ENCODE measurements at regions not wholly inside any gene's neighbourhood (a gene's known extent, or its start where the extent isn't known, plus 50 kb on each side); places are given as distances from the start of the nearest gene placed in this dataset.
A peak's percentile ranks its signal among the peaks of the same experiment; 100 is the strongest.

DNA sequence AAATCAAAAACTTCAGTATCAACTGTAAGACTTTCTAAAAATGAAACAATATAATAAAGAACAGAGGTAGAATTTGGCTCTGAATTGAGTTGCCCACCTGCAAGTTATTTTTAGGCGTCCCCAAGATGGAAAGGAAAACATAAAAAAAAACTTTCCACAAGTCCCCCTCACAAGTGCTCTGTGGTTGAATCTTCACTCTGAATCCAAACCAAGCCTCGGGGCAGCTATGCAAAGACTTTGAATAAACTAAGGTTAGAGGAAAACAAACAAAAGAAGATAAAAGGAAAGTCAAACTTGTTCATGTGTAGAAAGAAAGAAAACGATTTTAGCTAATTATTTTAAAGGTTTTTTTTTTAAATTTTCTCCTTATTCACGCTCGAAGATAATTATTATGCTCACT, 372.4 kb upstream of the SLIT2 start:
- DNase-seq, result no peak

- DNase-seq, result no peak
Observed at GRCh38 chr4:19857991-19858390, 393.7 kb upstream of the SLIT2 start.

GRCh38 chr4:19857380-19857779, 394.3 kb upstream of the SLIT2 start:
- no peak for DNase-seq

GRCh38 chr4:19850909-19851308, 400.8 kb upstream of the SLIT2 start:
- DNase-seq, result no peak

DNA sequence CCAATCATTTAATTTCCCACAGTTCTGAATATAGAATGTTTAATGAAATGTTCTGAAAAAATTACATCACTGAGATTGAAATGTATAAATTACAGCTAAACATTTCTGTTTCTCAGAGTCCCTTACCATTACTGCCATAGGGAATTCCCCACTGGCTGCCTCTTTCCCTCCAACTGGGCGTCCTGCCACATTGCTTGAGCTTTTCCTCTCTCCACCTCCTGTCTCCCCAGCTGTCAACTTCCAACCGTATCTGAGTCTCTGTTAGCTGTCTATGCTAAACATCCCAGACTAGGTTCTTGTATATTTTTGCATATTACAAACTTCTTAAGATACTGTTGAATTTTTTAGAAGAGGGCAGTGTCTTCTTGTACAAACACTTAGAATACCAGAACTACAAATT, 407.3 kb upstream of the SLIT2 start:
- no peak for DNase-seq

DNA sequence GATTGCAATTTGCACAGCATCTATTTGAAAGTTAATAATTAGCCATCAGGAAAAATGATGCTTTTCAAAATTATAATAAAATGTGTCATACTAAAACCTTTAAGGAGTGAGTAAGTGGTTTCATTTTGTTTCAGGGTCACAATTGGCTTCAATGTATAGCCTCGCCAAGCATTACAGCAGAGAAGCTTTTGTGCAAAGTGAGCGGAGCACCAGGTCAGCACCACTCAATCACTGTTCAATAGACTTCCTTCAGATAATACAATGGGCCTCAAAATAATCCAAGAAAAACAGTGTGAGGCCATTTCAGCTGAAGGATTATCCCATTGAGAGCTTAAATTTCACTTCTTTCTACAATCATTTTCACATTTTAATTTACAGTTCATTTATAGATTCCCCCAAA, 409.2 kb upstream of the SLIT2 start:
- no peak for DNase-seq

DNA sequence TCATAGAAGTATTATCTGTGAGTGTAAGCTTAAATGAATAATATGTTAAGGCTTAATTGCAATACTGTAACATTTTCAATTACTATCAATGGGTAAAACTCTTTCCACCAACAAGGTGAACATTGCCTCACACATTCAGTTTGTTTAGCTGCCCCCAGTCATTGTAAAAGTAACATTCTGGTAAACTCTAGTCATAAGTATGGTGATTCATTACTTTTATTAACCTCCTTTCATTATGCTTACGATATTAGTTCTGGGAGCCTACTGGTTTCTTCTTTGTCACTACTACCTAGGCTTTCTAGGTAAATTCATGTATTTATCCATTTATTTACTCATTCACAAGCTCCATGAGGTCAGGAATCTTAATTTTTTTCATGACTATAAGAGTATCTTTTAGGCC, 412.8 kb upstream of the SLIT2 start:
- no peak for DNase-seq

DNA sequence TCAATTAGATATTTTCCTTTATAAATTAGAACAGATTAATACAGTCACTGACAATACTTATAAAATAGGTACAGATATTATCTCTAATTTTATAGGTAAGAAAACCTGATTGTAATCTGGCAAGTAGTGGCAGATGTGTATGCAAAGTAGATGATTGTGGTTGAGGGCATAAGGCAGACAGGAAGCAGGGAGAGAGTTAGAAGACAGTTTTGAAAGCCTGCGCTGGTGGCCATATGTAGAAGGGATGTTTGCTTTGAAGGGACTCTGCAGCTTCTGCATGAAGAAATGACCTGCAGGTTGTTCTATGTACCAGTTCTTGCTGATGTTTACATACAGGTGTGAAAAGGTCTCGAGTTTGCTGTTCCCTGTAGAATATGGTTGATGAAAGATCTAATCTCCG, 416.3 kb upstream of the SLIT2 start:
- DNase-seq, result no peak

DNA sequence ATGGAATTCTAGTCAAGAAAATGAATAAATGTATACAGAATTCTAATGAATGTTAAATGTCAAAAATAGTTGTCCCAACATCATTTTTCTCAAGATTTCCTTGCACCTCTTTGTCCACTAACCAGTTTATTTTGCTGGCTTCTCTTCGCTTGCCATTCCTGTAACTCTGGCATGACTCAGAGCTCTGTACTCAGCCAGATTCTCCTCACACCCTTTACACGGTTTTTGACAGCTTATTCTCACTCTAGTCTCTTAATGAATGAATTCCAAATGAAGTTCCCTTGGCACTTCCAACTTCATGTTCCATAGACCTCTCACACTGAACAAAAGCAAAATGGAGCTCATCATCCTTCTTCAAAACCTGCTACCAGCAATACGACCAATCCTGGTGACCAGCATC, 419.3 kb upstream of the SLIT2 start:
- DNase-seq, result no peak

DNA sequence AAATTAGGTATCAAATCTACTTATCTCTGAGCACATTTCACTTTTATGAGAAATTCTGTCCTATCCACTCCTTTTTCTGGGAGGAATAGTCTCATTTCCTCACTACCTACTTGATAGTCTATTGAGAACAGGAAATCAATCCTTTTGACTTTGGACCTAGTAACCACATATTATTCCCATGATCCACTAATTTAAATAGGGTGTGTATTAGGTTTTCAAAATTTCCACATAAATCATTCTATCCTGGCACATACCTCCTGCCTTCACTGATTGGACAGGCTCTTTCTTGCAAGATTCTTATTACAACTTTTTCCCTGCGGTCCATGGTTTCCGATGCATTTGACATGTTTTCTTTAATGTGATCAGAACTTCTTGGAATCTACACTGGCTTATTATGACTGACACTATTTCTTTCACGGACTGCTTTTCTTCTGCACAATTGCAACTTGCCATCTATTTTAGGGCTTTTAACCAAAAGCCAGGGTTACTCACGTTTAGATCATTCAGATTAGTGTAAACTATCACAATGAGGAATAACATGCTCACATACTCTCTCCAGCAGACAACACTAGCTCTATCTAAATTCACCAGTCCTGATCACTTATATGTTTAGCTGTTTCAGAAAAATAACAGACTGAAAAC, 419.9 kb upstream of the SLIT2 start:
- no peak for DNase-seq

DNA sequence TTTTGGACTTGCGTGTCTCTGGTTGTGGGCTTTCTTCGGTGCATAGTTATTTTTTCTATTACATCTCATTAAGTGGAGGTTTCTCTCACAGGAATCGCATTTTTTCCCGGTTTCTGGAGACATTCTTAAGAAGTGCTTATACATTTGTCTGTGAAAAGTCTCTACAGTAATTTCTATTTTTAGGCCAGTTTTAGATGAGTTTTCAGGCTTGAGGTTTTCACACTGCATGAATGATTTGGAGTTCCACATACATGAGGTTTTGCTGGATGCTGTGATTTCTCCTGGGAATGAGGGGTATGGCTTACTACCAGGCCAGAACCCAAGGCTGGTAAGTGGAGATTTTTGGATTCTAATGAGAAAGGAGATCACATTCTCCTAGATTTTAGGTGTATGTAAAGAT, 422.6 kb upstream of the SLIT2 start:
- DNase-seq, result no peak

DNA sequence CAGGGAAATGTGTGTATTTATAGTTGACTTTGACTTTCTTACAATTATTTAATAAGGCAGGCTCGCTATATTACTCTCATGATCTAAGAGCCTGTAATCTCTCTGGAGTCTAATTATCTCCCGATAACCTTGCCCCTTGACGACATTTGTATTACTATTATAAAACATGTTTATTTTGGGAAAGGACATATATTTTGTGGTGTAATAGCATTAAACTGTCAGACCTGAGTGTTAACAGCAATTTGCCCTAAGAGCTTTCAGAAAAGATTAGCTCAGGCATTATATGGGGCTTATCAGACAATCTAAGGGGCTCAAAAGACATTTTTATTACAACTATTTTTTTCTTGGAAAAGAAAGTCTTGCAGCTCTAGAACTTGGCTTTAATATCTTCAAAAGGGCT, 427.9 kb upstream of the SLIT2 start:
- no peak for DNase-seq

GRCh38 chr4:19819737-19820136, 432.0 kb upstream of the SLIT2 start:
- DNase-seq, result no peak

DNA sequence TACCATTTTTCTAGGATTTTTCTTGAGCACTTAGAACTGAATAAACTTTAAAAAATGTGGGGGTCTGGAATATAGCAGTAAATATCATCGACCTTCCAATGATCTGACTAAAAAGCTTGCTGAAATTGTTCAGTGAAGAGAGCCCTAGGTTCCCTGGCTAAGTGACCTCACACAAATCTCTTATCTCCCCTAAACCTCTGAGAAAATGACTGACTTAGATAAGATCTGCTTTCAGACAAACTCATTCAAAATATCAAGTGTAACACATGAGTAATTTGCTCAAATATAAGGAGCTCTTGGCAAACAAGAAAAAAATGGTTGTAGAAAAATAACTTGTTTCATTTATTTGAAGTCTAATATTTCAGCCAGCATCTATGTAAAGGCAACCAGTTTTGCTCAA, 441.7 kb upstream of the SLIT2 start:
- DNase-seq, result no peak

DNA sequence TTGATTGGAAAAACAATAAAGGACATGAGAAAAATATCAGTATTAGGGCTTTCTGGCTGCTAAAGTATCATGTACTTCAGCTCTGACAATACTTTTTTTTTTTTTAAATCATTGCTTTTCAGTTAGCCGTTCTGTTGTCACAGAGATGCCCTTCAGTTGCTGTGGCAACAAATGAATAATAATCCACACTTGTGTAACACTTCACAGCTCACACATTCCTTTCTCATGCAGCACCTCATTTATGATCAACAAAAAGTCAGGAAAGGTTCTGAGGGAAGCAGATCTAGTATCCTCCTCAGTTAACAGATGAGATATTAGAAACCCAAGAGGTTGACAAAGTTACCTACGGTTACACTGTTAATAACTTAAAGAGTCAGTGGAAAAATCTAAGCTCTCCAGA, 444.2 kb upstream of the SLIT2 start:
- DNase-seq, result no peak

DNA sequence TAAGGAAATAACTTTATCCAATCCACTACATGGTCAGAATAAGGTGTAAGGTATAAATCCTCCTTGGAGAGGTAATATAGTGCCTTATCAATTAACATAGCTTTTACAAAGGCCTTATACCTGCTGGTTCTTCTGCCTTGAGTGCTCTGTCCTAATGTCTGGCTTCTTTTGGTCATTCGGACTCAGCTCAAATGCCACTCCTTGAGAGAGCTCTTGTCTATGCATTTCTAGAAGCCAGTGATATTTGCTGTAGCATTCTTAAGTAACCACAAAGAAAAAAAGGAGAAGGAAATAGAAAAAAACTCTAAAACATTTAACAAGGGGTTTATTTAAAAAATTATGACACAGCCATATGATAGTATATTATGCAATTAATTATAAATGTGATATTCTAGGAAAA, 444.8 kb upstream of the SLIT2 start:
- DNase-seq, result peak; percentile 76 to 79

GRCh38 chr4:19803406-19803805, 448.3 kb upstream of the SLIT2 start:
- no peak for DNase-seq

- no peak for DNase-seq
Observed at GRCh38 chr4:19793831-19794230, 457.9 kb upstream of the SLIT2 start.

DNA sequence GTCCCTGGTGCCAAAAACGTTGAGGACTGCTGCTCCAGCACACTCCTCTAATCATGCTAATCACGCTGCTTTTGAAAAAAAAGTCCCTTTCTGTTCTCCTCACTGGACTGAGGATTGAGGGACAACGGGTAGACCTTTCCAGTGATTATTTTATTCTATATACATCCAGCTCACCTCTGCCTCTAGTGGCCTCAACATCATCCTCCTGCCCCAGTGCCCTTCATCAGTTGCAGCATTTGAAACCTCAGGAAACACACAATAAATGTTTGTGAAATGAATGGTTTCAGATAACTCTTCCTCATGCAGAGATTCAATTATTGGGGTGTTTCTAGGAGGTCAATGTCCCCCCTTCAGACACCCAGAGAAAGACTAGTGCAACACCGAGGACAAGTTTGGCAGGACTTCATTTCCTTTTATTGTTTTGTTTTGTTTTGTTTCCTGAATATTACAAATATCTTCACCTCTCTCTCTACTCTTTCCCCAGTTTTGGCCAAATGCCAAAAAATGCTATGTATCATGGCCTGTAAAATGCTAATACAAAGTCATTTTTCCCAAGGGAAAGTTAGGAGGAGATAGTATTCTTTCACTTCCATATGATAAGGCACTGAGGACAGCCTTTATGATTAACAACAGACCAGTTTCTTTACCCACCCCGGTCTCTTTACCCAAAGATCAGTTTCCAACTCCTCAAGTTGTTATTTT, 460.1 kb upstream of the SLIT2 start:
- no peak for DNase-seq

DNA sequence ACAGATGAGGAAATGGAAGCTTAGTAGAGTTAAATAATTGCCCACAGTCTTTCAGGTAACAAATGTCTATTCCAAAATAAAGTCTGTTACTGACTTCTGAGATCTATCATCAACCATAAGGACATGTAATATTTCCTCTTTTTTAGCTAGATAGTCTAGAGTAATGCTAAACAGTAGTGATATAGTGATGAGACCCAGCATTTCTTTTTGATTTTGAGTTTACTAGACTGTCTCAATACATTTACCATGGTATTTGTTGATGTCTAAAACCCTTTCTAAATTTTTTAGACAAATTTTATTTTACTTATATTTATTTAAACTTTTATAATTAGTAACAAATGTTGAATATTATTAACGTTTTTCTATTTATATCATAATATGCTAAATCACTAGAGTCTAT, 465.1 kb upstream of the SLIT2 start:
- no peak for DNase-seq

GRCh38 chr4:19783667-19784223, 468.0 kb upstream of the SLIT2 start:
- DNase-seq, result no peak

GRCh38 chr4:19780871-19781270, 470.8 kb upstream of the SLIT2 start:
- DNase-seq, result no peak

GRCh38 chr4:19776929-19777328, 474.8 kb upstream of the SLIT2 start:
- no peak for DNase-seq

GRCh38 chr4:19776021-19776459, 475.7 kb upstream of the SLIT2 start:
- no peak for DNase-seq

Measured in Kasumi-1 (cell line).